Activated T-cell treated with anti-CD3 and anti-CD28 coated beads, Interleukin-2, amount 50 U/mL, for 72 hours (primary cell): ENCODE measurements at regions not wholly inside any gene's neighbourhood (a gene's known extent, or its start where the extent isn't known, plus 50 kb on each side); places are given as distances from the start of the nearest gene placed in this dataset.

Experiments used
- ATAC-seq, 2 donors: fragments of 150-1000 bp; cut with Tn5 transposase; replicated peaks in 1 of 2; 2 replicates each; pipeline ENCODE4 v1.10.0; 2021; ENCODE audit warnings: moderate library complexity in 2 of 2, mild to moderate bottlenecking in 1 of 2
- DNase-seq, 2 donors: peaks; one replicate each; pipeline ENCODE4 v3.0.0; 2021 to 2022; ENCODE audit warnings: mixed read lengths in 1 of 2
- H3K27ac Mint-ChIP-seq: one replicate; pipeline ENCODE4 v1.8.0; 2022; ENCODE audit warnings: mild to moderate bottlenecking, moderate library complexity, mixed read lengths
- H3K27me3 Mint-ChIP-seq: one replicate; pipeline ENCODE4 v1.8.0; 2022; ENCODE audit warnings: low read depth, mixed read lengths
- H3K36me3 Mint-ChIP-seq, 2 donors: one replicate each; pipeline ENCODE4 v1.8.0; 2022; ENCODE audit warnings: mixed read lengths in 2 of 2, mild to moderate bottlenecking in 1 of 2; ENCODE audit not compliant: insufficient read depth in 2 of 2
- H3K4me1 Mint-ChIP-seq: one replicate; pipeline ENCODE4 v1.8.0; 2022; ENCODE audit warnings: low read depth, mixed read lengths
- H3K4me3 Mint-ChIP-seq, 2 donors: one replicate each; pipeline ENCODE4 v1.8.0; 2022; ENCODE audit warnings: mild to moderate bottlenecking in 2 of 2, mixed read lengths in 2 of 2, moderate library complexity in 2 of 2
- H3K9me3 Mint-ChIP-seq, 2 donors: one replicate each; pipeline ENCODE4 v1.8.0; 2022; ENCODE audit warnings: mixed read lengths in 2 of 2

DNA sequence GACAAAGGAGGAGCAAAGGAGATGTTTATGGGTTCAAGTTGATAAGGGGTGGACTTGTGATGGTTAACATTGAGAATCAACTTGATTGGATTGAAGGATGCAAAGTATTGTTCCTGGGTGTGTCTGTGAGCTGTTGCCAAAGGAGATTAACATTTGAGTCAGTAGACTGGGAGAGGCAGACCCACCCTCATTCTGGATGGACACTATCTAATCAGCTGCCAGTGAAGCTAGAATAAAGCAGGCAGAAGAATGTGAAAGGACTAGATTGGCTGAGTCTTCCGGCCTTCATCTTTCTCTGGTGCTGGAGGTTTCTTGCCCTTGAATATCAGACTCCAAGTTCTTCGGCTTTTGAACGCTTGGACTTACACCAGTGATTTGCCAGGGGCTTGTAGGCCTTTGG, 98.7 kb upstream of the DAB1 start:
- no peak overlapping the region for H3K27ac Mint-ChIP-seq
- H3K4me3 Mint-ChIP-seq = no peak overlapping the region
- DNase-seq (no peak), ATAC-seq (no peak)
- H3K4me1 Mint-ChIP-seq = no peaks in the 10 kb centered on the region
- no peaks in the 10 kb centered on the region for H3K27me3 Mint-ChIP-seq
- peaks cover 0 to 3% of the 10 kb centered on the region in 2 donors for H3K9me3 Mint-ChIP-seq
- H3K36me3 Mint-ChIP-seq = peaks cover 0 to 4% of the 10 kb centered on the region in 2 donors

DNA sequence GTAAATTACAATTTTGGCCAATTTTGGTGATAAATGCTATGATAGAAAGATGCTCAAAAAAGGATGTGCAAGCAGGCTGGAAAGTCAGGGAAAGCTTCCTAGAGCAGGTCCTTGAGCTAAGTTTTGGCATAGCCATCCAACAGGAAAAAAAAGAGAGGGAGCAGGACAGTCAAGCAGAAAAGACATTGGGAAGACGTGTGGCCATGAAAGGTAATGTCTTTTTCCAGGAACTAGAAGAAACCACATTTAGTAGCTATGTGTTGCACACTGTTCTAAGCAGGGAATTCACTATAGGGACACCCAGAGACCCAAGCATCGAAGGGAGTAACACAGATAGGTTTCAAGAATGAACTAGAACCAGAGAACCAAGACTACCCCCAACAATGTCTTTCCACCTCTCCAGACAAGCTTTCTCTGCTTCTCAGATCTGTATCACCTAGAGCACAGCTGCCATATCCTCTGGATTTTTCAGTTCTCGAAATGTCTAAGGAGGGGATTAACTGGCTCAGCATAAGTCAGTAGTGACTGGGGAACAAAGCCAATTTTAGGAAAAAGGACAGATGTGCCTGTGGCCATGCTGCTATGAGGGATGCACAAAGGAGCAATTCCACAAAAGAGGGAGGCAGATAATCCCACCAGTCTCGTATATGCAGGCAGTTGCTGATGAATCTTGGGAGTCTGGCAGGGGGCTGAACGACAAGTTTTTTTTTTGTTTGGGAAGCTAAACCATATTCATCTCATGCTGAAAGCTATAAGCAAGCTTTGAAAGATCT, 97.1 kb upstream of the DAB1 start:
- Mint-ChIP-seq H3K4me3 (no peak overlapping the region), H3K4me1 (no peaks in the 10 kb centered on the region), H3K27me3 (no peaks in the 10 kb centered on the region), H3K27ac (no peak overlapping the region), H3K9me3 (peaks cover 0 to 3% of the 10 kb centered on the region in 2 donors), H3K36me3 (peaks cover 0 to 4% of the 10 kb centered on the region in 2 donors)
- ATAC-seq (no peak), DNase-seq (no peak)

DNA sequence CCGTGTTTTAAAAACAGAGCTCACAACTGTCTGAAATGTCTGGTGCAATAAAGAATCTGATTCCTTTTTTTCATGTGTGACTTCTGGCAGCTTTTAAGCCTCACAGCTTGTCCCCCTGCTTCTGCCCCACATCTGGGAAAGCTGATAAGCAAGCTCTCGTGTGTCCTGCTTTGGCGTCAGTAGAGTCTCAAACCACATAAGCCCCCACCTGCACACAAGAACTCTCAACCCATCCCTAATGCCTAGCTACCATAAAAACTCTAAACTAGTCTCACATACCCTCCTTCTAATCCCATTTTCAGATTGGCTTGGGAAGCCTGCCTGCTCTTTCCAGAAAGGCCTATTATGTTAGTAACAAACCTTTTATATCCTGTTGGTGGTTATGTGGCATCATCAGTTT, 94.6 kb upstream of the DAB1 start:
- H3K36me3 Mint-ChIP-seq = peaks cover 0 to 4% of the 10 kb centered on the region in 2 donors
- H3K27ac Mint-ChIP-seq = no peak overlapping the region
- no peak overlapping the region for H3K4me3 Mint-ChIP-seq
- ATAC-seq (no peak), DNase-seq (no peak)
- H3K4me1 Mint-ChIP-seq = no peaks in the 10 kb centered on the region
- no peaks in the 10 kb centered on the region for H3K27me3 Mint-ChIP-seq
- H3K9me3 Mint-ChIP-seq = peaks cover 0 to 6% of the 10 kb centered on the region in 2 donors

DNA sequence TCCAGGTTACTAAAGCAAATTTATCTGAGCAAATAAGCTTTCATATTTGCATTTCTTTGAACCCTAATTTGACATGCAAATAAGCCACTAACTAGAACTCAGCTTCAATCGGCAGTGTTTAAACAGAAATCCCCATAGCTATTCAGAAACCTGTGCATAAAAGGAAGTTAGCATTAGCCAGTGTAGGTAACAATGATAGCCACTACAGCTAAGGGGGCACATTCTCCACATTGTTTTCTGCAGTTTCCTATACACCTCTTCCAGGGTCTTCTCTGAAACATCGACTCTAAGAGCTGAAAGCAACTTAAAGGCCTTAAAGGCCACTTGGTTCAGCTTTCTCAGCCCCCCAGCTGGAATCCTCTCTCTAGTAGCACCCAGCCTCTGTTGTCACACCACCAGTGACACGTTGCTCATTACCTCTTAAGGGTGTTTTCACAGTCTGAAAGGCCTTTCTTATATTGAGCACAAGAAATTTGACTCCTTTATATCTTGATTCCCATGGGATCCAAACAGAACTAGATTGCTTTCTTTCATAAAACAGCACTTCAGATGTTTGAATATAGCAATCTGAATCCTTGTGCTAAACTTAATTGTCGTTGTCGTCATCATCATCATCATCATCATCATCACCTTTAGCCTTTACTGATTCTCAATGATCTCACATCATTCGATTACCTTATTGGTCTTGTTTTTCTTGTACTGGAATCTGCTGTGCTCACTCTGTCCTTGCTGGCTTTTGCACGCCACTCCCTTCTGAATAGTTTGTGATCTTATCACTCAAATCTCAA, 93.9 kb upstream of the DAB1 start:
- H3K4me3 Mint-ChIP-seq = no peak overlapping the region
- H3K36me3 Mint-ChIP-seq = peaks cover 0 to 4% of the 10 kb centered on the region in 2 donors
- no peak for ATAC-seq
- peaks cover 6% of the 10 kb centered on the region for H3K27me3 Mint-ChIP-seq
- H3K27ac Mint-ChIP-seq = no peak overlapping the region
- no peak for DNase-seq
- peaks cover 2 to 8% of the 10 kb centered on the region in 2 donors for H3K9me3 Mint-ChIP-seq
- no peaks in the 10 kb centered on the region for H3K4me1 Mint-ChIP-seq

DNA sequence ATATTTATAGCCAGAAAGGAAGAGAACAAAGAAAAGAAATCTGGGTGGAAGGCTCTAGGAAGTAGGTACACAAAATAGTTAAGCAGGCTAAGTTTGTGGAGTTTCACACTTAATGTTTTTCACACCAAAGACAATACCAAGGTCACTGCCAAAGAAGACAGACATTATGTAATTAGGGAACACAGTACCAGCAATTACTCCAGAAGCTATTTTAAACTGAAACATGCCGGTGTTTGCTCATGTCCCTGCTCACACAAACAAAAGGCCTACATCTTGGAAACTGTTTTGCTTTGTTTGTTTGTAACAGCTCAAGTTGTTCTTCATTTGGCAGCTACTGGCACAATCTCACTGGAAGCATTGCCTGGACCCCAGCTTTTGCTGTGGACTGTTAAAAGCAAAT, 88.5 kb upstream of the DAB1 start:
- ATAC-seq (no peak), DNase-seq (no peak)
- Mint-ChIP-seq H3K9me3 (peaks cover 2 to 8% of the 10 kb centered on the region in 2 donors), H3K36me3 (no peaks in the 10 kb centered on the region), H3K4me1 (no peaks in the 10 kb centered on the region), H3K4me3 (no peak overlapping the region), H3K27ac (no peak overlapping the region), H3K27me3 (peaks cover 7% of the 10 kb centered on the region)

DNA sequence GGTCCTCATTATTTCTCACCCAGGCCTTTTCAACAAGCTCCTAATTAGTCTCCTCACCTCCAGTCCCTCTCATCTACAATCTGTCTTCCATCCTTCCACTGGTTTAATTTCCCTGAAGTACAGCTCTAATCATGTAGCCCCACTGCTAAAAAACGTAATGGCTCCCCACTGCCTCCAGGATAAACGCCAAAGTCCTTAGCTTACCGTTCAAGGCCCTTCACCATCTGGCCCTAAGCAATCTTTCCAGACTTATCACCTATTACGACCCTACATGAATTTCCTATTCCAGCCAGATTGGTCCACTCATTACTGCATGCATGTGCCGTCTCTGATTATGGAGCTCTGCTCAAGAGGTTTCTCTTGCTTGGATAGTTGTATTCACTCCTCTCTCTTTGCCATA, 83.1 kb upstream of the DAB1 start:
- Mint-ChIP-seq H3K27ac (no peak overlapping the region), H3K4me3 (no peak overlapping the region), H3K9me3 (peaks cover 0 to 12% of the 10 kb centered on the region in 2 donors), H3K36me3 (no peaks in the 10 kb centered on the region), H3K4me1 (no peaks in the 10 kb centered on the region), H3K27me3 (no peaks in the 10 kb centered on the region)
- ATAC-seq (no peak), DNase-seq (no peak)

DNA sequence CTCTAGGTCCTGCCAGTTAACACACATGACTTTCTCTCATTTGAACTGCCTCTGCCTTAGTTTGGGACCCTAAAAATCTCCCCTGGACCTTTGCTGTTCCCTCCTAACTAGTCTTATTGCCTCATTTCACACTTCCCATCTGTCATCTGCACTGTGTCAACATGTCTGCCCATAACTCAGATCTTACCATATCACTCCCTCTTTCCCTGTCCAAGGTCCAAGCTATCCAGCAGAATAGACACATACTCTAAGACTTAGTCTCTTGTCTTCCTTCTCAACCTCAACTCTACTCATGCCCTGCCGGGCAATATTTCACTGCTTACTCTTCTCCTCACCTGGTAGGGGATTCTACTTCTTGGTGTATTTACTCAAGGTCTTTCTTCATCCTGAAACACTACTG, 79.5 kb upstream of the DAB1 start:
- Mint-ChIP-seq H3K4me1 (no peaks in the 10 kb centered on the region), H3K9me3 (peaks cover 0 to 12% of the 10 kb centered on the region in 2 donors), H3K36me3 (no peaks in the 10 kb centered on the region), H3K4me3 (no peak overlapping the region), H3K27ac (no peak overlapping the region), H3K27me3 (no peaks in the 10 kb centered on the region)
- no peak for DNase-seq
- no peak for ATAC-seq

DNA sequence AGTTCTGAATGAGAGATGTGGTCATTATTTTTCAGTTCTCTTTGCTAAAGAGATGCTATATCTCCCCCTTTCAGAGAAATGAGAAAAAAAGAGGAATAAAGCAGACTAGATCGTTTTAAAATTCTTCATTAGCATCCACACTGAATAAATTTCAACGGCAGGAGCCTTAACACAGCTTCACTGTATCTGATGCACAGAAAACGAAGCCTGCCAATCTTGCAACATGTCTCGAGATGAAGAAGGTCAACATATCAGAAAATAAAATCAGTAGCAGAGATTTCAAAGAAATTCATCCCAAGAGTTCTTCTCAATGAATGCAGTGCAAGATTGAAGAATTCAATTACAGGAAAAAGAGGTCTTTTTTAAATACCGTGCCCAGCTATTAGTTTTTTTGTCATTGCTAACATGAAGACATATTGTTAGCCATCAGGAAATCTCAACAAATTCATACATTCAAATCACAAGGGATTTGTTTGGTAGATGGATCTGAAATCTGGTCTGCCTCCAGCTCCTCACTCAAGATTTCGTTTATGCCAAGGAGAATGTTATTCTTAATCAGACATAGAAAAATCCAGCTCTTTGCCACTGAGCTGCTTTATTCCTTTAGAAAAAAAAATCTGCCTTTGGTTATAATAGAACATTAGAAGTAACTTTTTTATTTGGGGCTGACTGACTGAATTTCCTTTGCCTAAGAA, 76.4 kb upstream of the DAB1 start:
- Mint-ChIP-seq H3K27me3 (no peaks in the 10 kb centered on the region), H3K9me3 (peaks cover 2 to 6% of the 10 kb centered on the region in 2 donors), H3K4me3 (no peak overlapping the region), H3K36me3 (no peaks in the 10 kb centered on the region), H3K27ac (no peak overlapping the region), H3K4me1 (no peaks in the 10 kb centered on the region)
- DNase-seq (no peak), ATAC-seq (no peak)

DNA sequence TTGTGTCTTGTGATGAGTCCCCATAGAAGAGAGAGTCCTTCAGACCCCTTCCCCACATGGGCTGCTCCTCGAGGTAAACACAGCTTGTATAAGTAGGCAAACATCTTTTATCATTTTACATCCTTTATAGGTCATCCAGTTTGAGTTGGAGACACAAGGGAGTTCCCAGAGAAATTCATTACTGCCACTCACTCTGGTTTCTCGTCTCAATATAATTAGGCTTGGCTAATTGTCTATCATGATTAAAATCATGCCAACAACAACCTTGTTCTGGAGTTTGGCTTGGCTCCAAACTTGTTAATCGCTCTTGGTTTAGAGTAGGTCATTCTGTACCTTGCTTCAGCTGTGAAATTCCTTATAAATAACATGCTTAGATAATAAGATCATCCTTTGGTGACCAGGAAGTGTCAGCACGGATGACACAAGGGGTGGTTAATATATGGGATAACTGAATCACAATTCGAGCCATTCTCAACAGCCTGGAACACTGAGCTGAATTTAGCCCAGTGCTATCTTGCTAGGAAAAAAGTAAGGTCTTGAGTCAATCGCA, 70.7 kb upstream of the DAB1 start:
- Mint-ChIP-seq H3K9me3 (peaks cover 2 to 3% of the 10 kb centered on the region in 2 donors), H3K4me3 (no peak overlapping the region), H3K27me3 (no peaks in the 10 kb centered on the region), H3K36me3 (no peaks in the 10 kb centered on the region), H3K27ac (no peak overlapping the region), H3K4me1 (no peaks in the 10 kb centered on the region)
- DNase-seq = no peak
- ATAC-seq = no peak

DNA sequence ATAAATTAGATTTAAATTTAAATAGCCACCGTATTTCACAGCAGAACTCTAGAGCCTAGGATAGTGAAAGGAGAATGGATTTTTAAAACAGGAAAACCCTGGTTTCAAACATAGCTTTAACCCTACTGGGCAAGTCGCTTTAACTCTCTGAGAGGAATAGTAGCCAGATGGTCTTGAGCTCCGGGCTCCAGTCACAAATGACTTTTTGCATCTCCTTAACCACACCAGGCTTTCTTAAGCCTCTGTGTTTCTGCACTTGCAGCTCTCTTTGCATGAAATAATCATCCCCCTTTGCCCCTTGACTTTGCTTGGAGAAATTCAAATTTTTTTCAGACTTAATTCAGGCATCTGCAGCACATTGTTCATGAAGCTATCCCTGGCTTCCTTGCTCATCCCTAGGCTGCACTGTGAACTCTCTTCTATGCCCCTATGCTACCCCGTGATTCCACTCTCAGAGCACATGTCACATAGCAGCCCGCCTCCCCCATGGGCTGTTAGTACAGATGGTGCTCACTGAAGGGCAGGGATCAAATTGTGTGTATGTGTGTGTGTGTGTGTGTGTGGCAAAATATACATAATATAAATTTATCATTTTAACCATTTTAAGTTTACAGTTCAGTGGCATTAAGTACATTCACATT, 68.8 kb upstream of the DAB1 start:
- Mint-ChIP-seq H3K4me3 (no peak overlapping the region), H3K27me3 (no peaks in the 10 kb centered on the region), H3K4me1 (no peaks in the 10 kb centered on the region), H3K36me3 (no peaks in the 10 kb centered on the region), H3K27ac (no peak overlapping the region), H3K9me3 (peaks cover 0 to under 1% of the 10 kb centered on the region in 2 donors)
- DNase-seq (no peak), ATAC-seq (no peak)

DNA sequence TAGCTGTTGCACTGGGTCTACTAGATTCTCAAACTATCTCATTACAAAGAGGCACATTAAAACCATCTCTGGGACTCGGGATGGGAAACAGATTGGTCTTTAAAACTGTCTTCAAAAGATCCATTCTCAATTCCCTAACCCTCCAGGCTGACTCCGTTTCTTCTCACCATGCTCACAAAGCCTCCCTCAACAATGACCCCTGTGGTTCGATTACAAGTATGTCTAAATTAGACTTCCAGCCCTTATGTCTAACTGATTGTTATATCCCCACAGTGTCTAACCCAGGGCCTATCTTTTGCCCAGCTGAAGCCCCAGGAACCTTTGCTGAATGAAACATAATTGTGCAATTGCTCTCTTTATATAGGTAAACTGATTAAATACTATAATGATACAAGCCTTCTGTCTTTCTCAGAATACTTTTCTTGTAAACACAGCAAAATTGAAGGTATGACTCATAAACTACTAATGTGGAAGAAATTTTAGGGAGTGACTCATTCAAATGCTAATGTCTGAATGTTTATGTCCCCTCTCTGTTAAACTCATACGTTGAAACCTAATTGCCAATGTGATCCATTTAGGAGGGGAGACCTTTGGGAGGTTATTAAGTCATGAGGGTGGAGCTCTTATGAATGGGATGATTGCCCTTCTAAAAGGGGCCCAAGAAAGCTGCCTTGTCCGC, 65.6 kb upstream of the DAB1 start:
- DNase-seq (no peak), ATAC-seq (no peak)
- H3K27ac Mint-ChIP-seq = no peak overlapping the region
- no peak overlapping the region for H3K4me3 Mint-ChIP-seq
- H3K9me3 Mint-ChIP-seq = no peaks in the 10 kb centered on the region
- H3K4me1 Mint-ChIP-seq = no peaks in the 10 kb centered on the region
- no peaks in the 10 kb centered on the region for H3K36me3 Mint-ChIP-seq
- no peaks in the 10 kb centered on the region for H3K27me3 Mint-ChIP-seq

DNA sequence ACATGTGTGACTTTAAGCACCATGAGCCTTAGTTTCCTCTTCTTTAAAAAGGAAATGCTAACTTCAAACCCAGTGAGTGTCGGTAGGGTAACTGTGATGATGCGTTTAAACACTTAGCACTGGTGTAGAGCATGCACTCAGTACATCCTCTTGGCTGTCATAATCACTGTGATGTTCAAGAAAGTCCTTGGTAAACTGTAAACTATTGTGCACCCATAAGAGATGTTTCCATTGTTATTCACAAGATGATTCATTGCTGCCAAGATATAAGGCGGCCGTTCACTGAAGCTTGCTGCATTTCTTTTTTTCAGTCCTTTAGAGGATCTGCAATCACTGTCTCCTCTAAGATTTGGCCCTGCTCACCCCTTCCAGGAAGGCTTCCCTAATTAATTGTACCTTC, 61.8 kb upstream of the DAB1 start:
- Mint-ChIP-seq H3K4me1 (no peaks in the 10 kb centered on the region), H3K27ac (no peak overlapping the region), H3K9me3 (peaks cover 0 to 2% of the 10 kb centered on the region in 2 donors), H3K27me3 (no peaks in the 10 kb centered on the region), H3K36me3 (no peaks in the 10 kb centered on the region), H3K4me3 (no peak overlapping the region)
- no peak for DNase-seq
- ATAC-seq = peak in 1 of 2 donors; percentile 28
